GM12891 (cell line): ENCODE measurements at regions not wholly inside any gene's neighbourhood (a gene's known extent, or its start where the extent isn't known, plus 50 kb on each side); places are given as distances from the start of the nearest gene placed in this dataset.

ENCODE experiments used
- DNase-seq: peaks from one replicate; pipeline ENCODE4 v3.0.0; 2011; ENCODE audit warnings: low spot score; ENCODE audit not compliant: insufficient read length
- FAIRE-seq: peaks from 2 replicates; lab custom pipeline; 2011; peaks lifted over from hg19 to GRCh38; lab: Jason Lieb, UNC
- PAX5 ChIP-seq: IDR thresholded peaks from 2 replicates; pipeline ENCODE4 v1.6.1; 2011; ENCODE audit warnings: low read length, moderate library complexity, mild to moderate bottlenecking; ENCODE audit not compliant: insufficient read depth, severe bottlenecking
- POLR2A ChIP-seq: IDR thresholded peaks from 2 replicates; pipeline ENCODE4 v1.6.1; 2011; ENCODE audit warnings: low read depth, low read length, control low read depth
- POLR2AphosphoS5 ChIP-seq: IDR thresholded peaks from 2 replicates; pipeline ENCODE4 v1.6.1; 2011; ENCODE audit warnings: low read depth, low read length, control low read depth
- POU2F2 ChIP-seq: IDR thresholded peaks from 2 replicates; pipeline ENCODE4 v1.6.1; 2011; ENCODE audit warnings: low read depth, mild to moderate bottlenecking, control low read depth, low read length, moderate library complexity
- SPI1 ChIP-seq: IDR thresholded peaks from 2 replicates; pipeline ENCODE4 v1.6.1; 2011; ENCODE audit warnings: low read depth, low read length, control low read depth
- TAF1 ChIP-seq: IDR thresholded peaks from 2 replicates; pipeline ENCODE4 v1.6.1; 2011; ENCODE audit warnings: low read depth, low read length, control low read depth

GRCh38 chr10:52652431-52653262, 119.9 kb downstream of the MBL2 start:
- TF ChIP-seq PAX5: no peak
- no peak for TF ChIP-seq POLR2A
- TF ChIP-seq TAF1: no peak
- TF ChIP-seq POU2F2: no peak
- no peak for TF ChIP-seq SPI1
- no peak for TF ChIP-seq POLR2AphosphoS5
- FAIRE-seq (no peak), DNase-seq (no peak)

- FAIRE-seq (no peak), DNase-seq (no peak)
- TF ChIP-seq TAF1 (no peak), POU2F2 (no peak), POLR2A (no peak), POLR2AphosphoS5 (no peak), SPI1 (no peak), PAX5 (no peak)
Observed at GRCh38 chr10:52653263-52653909, 119.2 kb downstream of the MBL2 start.

GRCh38 chr10:52654201-52654600, 118.4 kb downstream of the MBL2 start:
- no peak for TF ChIP-seq POLR2AphosphoS5
- no peak for TF ChIP-seq PAX5
- TF ChIP-seq POU2F2: no peak
- DNase-seq: no peak
- no peak for FAIRE-seq

GRCh38 chr10:52658112-52658511, 114.5 kb downstream of the MBL2 start:
- TF ChIP-seq POLR2A: no peak
- TF ChIP-seq SPI1: no peak
- no peak for TF ChIP-seq TAF1
- TF ChIP-seq POU2F2: no peak
- no peak for TF ChIP-seq POLR2AphosphoS5
- no peak for TF ChIP-seq PAX5
- no peak for DNase-seq
- FAIRE-seq: no peak

- FAIRE-seq (no peak), DNase-seq (no peak)
- no peak for TF ChIP-seq TAF1
- TF ChIP-seq POLR2A: no peak
- no peak for TF ChIP-seq PAX5
Observed at GRCh38 chr10:52659085-52659484, 113.5 kb downstream of the MBL2 start.

- no peak for FAIRE-seq
- TF ChIP-seq POLR2AphosphoS5 (no peak), PAX5 (no peak), TAF1 (no peak), SPI1 (no peak), POLR2A (no peak), POU2F2 (no peak)
- no peak for DNase-seq
Observed at GRCh38 chr10:52662256-52662655, 110.3 kb downstream of the MBL2 start.

GRCh38 chr10:52663161-52663560, 109.4 kb downstream of the MBL2 start:
- no peak for DNase-seq
- no peak for FAIRE-seq
- TF ChIP-seq POLR2A (no peak), SPI1 (no peak), POU2F2 (no peak), POLR2AphosphoS5 (no peak), TAF1 (no peak), PAX5 (no peak)

GRCh38 chr10:52664629-52665028, 108.0 kb downstream of the MBL2 start:
- no peak for DNase-seq
- TF ChIP-seq POLR2AphosphoS5: no peak
- TF ChIP-seq SPI1: no peak
- no peak for TF ChIP-seq PAX5
- no peak for TF ChIP-seq POLR2A
- TF ChIP-seq POU2F2: no peak
- TF ChIP-seq TAF1: no peak
- FAIRE-seq: no peak

GRCh38 chr10:52665821-52666220, 106.8 kb downstream of the MBL2 start:
- no peak for FAIRE-seq
- DNase-seq: no peak
- no peak for TF ChIP-seq POLR2AphosphoS5
- no peak for TF ChIP-seq POU2F2
- no peak for TF ChIP-seq SPI1
- no peak for TF ChIP-seq POLR2A
- TF ChIP-seq TAF1: no peak
- TF ChIP-seq PAX5: no peak
